Right atrium auricular region (tissue), 2 donors: ENCODE measurements at regions not wholly inside any gene's neighbourhood (a gene's known extent, or its start where the extent isn't known, plus 50 kb on each side); places are given as distances from the start of the nearest gene placed in this dataset.

Source experiments
- DNase-seq: peaks from one replicate; pipeline ENCODE4 v3.0.0-alpha.2; 2019; ENCODE audit warnings: low spot score
- H3K27ac ChIP-seq, 2 donors: fragments of 200-600 bp; sonication (generic); 1 replicate in 1 of 2; 2 replicates in 1 of 2; pipeline ENCODE4 v1.5.1; 2016 to 2019
- H3K27me3 ChIP-seq, 2 donors: fragments of 200-600 bp; sonication (generic); one replicate each; pipeline versions ENCODE4 v1.5.1 to v1.6.0; 2017 to 2019
- H3K36me3 ChIP-seq: fragments of 200-600 bp; sonication (generic); one replicate; pipeline ENCODE4 v1.5.1; 2016
- H3K4me1 ChIP-seq, 2 donors: fragments of 200-600 bp; sonication (generic); one replicate each; pipeline versions ENCODE4 v1.5.1 to v1.6.0; 2017 to 2019
- H3K4me3 ChIP-seq, 2 donors: fragments of 200-600 bp; sonication (generic); 1 replicate in 1 of 2; 2 replicates in 1 of 2; pipeline ENCODE4 v1.5.1; 2017 to 2019; ENCODE audit warnings: mild to moderate bottlenecking in 1 of 2, moderate library complexity in 1 of 2
- H3K9me3 ChIP-seq, 2 donors: fragments of 200-600 bp; sonication (generic); one replicate each; pipeline ENCODE4 v1.5.1; 2019
- CTCF ChIP-seq, 2 donors: fragments of 200-600 bp; sonication (generic); IDR thresholded peaks; one replicate each; pipeline ENCODE4 v1.5.1; 2019; ENCODE audit warnings: antibody characterized with exemption in 2 of 2

DNA sequence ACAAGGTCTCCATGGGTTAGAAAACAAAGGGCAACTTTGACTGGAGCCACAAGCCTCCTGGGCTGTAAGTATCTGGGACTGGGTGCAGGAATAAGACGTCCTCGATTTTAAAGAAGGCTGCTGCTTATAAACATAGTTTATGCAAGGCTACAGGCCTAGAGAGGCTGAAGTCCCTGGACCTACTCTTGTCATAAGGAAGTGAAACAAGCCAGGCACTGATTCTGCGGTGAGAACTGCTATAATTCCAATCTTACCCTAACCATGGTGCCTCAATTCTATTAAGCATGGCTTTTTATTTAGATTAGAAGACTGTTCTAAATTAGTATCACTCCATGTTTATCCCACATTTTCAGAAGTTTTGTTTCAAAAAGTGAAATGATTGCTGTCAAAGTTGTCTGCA lies 777.6 kb downstream of the PLOD2 start:
- H3K4me3 ChIP-seq = no peak overlapping the region
- DNase-seq = no peak
- H3K36me3 ChIP-seq = no peaks in the 10 kb centered on the region
- H3K9me3 ChIP-seq = no peaks in the 10 kb centered on the region
- no peaks in the 10 kb centered on the region for H3K27me3 ChIP-seq
- H3K27ac ChIP-seq = no peak overlapping the region
- no peak for TF ChIP-seq CTCF (IDR thresholded peaks at IDR 0.05)
- no peaks in the 10 kb centered on the region for H3K4me1 ChIP-seq

DNA sequence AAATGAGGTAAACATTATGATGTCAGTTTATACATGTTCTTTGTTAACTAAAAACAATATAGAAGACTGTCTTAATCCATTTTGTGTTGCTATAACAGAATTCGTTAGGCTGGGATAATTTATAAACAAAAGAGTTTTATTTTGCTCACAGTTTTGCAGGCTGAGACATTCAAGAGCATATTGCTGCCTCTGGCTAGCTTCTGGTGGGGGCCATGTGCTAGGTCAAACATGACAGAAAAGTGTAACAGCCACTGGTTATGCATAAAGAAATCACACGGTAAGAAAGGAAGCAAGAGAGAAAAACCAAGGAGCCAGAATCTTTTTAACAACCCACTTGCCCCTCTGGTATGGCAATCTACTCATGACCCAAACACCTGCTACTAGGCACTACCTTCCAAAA lies 776.7 kb downstream of the PLOD2 start:
- Histone ChIP-seq H3K4me1 (no peaks in the 10 kb centered on the region), H3K9me3 (peaks cover 0 to 7% of the 10 kb centered on the region in 2 donors), H3K4me3 (no peak overlapping the region), H3K36me3 (no peaks in the 10 kb centered on the region), H3K27me3 (no peaks in the 10 kb centered on the region), H3K27ac (no peak overlapping the region)
- no peak for TF ChIP-seq CTCF (IDR thresholded peaks at IDR 0.05)
- no peak for DNase-seq

DNA sequence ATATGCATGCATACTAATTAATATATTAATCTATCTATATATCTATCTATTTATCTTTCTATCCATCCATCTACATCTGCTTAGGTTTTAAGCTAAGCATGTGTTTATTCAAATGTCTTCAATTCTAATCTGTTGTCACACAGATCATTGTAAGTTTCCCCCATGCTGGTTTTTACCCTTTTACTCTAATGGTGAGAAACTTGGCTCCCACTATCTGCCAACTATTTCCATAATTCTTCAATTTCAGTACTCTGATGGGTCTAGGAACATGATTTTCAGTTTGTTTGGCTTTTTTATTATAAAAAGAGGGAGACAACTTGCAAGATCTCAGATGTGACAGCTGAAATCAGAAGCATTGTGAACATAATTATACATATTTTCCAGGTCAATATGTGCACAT lies 773.8 kb downstream of the PLOD2 start:
- DNase-seq = no peak
- Histone ChIP-seq H3K4me3 (no peak overlapping the region), H3K9me3 (peaks cover 0 to 13% of the 10 kb centered on the region in 2 donors), H3K4me1 (no peaks in the 10 kb centered on the region), H3K27me3 (no peaks in the 10 kb centered on the region), H3K27ac (no peak overlapping the region), H3K36me3 (no peaks in the 10 kb centered on the region)
- no peak for TF ChIP-seq CTCF (IDR thresholded peaks at IDR 0.05)

GRCh38 chr3:145395421-145395820 lies 765.6 kb downstream of the PLOD2 start:
- H3K4me3 ChIP-seq = no peak overlapping the region
- no peak for TF ChIP-seq CTCF (IDR thresholded peaks at IDR 0.05)
- H3K9me3 ChIP-seq = peaks cover 0 to under 1% of the 10 kb centered on the region in 2 donors
- no peak for DNase-seq
- H3K4me1 ChIP-seq = no peaks in the 10 kb centered on the region
- H3K36me3 ChIP-seq = no peaks in the 10 kb centered on the region
- H3K27me3 ChIP-seq = no peaks in the 10 kb centered on the region
- H3K27ac ChIP-seq = no peak overlapping the region

GRCh38 chr3:145411605-145412004 lies 749.4 kb downstream of the PLOD2 start:
- Histone ChIP-seq H3K27me3 (no peaks in the 10 kb centered on the region), H3K36me3 (no peaks in the 10 kb centered on the region)

More at GRCh38 chr3:145411605-145412004, 749.4 kb downstream of the PLOD2 start:
- H3K9me3 ChIP-seq = peaks cover 0 to 9% of the 10 kb centered on the region in 2 donors
- no peak overlapping the region for H3K4me3 ChIP-seq
- no peak for DNase-seq
- no peak overlapping the region for H3K27ac ChIP-seq
- no peak for TF ChIP-seq CTCF (IDR thresholded peaks at IDR 0.05)
- no peaks in the 10 kb centered on the region for H3K4me1 ChIP-seq
